GM12891 (cell line): ENCODE measurements at regions not wholly inside any gene's neighbourhood (a gene's known extent, or its start where the extent isn't known, plus 50 kb on each side); places are given as distances from the start of the nearest gene placed in this dataset.

Experiments
- POLR2A ChIP-seq: IDR thresholded peaks from 2 replicates; pipeline ENCODE4 v1.6.1; 2011; ENCODE audit warnings: low read depth, low read length, control low read depth
- POLR2AphosphoS5 ChIP-seq: IDR thresholded peaks from 2 replicates; pipeline ENCODE4 v1.6.1; 2011; ENCODE audit warnings: low read depth, low read length, control low read depth
- SPI1 ChIP-seq: IDR thresholded peaks from 2 replicates; pipeline ENCODE4 v1.6.1; 2011; ENCODE audit warnings: low read depth, low read length, control low read depth

DNA sequence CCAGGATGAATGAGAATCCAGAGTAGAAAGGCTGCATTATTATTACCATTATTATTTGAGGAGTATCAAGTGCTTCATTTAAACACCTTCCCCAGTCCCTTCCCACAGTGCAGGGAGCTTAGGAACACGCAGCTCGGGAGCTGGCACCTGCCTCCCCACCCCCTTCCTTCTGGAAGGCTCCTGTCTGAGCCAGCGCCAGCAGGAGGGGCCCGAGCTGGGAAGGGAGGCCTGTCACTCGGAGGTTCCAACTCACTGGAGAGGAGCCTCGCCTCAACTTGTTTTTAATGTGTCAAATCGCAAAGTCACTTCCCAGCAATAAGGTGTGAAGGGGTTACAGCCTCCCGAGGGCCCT, 156.4 kb upstream of the IRX4 start:
- TF ChIP-seq POLR2AphosphoS5, result no peak
- TF ChIP-seq POLR2A, result no peak
- no peak for TF ChIP-seq SPI1
